Heart left ventricle (tissue), 13 donors: ENCODE measurements at regions not wholly inside any gene's neighbourhood (a gene's known extent, or its start where the extent isn't known, plus 50 kb on each side); places are given as distances from the start of the nearest gene placed in this dataset.

ENCODE experiments used
- POLR2A ChIP-seq, 2 donors: fragments of 450-650 bp; IDR thresholded peaks; one replicate each; pipeline ENCODE4 v1.6.1; 2017; ENCODE audit warnings: antibody characterized with exemption in 2 of 2, mild to moderate bottlenecking in 2 of 2, moderate library complexity in 2 of 2
- TF ChIP-seq, protein P1 (sequence below), 12 donors: fragments of 200-600 bp; sonication (generic) in 4 of 12; IDR thresholded peaks; one replicate each; pipeline versions ENCODE4 v1.5.0 to v1.8.0; 2018 to 2022; ENCODE audit warnings: antibody characterized with exemption in 12 of 12, mild to moderate bottlenecking in 5 of 12
- donor health status: ischemic (EF 13 %, LVEDD 7.1; RV severe dilation, severe dysfunction).
- donor health status: DM: no; HTN: yes; CAD: no.
- donor health status: DM: no; HTN: no; CAD: no.
- donor health status: ischemic (EF 25% LVEDD 6.9; RV normal size, moderate dysfunction).
- donor health status: ischemic (EF 25% LVEDD 5.7; RV mildly dilated, moderate dysfunction).
- donor health status: ischemic (EF 35%, LVEDD 5.7; RV mildly dilated, moderate dysfunction).
- donor health status: nonischemic (EF 11% LVEDD 7.7; RV severe dilation, severe dysfunction).
- donor health status: DM: yes; HTN: yes; CAD: no.
- donor health status: PGD.
- donor health status: ischemic (EF 29% LVEDD 5.4; RV normal size, mild dysfunction).
- donor health status: nonischemic (EF 23%, LVEDD 6.1; RV moderate dilation, normal function).

- TF ChIP-seq, protein P1, sequence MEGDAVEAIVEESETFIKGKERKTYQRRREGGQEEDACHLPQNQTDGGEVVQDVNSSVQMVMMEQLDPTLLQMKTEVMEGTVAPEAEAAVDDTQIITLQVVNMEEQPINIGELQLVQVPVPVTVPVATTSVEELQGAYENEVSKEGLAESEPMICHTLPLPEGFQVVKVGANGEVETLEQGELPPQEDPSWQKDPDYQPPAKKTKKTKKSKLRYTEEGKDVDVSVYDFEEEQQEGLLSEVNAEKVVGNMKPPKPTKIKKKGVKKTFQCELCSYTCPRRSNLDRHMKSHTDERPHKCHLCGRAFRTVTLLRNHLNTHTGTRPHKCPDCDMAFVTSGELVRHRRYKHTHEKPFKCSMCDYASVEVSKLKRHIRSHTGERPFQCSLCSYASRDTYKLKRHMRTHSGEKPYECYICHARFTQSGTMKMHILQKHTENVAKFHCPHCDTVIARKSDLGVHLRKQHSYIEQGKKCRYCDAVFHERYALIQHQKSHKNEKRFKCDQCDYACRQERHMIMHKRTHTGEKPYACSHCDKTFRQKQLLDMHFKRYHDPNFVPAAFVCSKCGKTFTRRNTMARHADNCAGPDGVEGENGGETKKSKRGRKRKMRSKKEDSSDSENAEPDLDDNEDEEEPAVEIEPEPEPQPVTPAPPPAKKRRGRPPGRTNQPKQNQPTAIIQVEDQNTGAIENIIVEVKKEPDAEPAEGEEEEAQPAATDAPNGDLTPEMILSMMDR (IDR thresholded peaks at IDR 0.05), result no peak
- TF ChIP-seq POLR2A (IDR thresholded peaks at IDR 0.05), result no peak
These were observed 270.4 kb upstream of the TUT7 start for GRCh38 chr9:86624630-86625029.
